ENCODE measurements at regions not wholly inside any gene's neighbourhood (a gene's known extent, or its start where the extent isn't known, plus 50 kb on each side); places are given as distances from the start of the nearest gene placed in this dataset.

DNA sequence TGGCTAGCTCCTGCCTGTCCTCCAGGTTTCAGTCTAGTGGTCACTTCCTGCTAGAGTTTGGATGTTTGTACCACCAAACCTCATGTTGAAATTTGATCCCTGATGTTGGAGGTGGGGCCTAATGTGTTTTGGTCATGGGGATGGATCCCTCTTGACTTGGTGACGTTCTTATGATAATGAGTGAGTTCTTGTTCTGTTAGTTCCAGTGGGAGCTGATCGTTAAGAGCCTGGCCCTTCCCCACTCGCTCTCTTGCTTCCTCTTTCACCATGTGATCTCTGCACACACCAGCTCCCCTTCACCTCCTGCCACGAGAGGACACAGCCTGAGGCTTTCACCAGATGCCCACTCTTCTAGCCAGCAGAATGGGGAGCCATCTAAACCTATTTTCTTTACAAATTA lies 86.8 kb upstream of the SCEL start:
- POLR2A ChIA-PET = no interaction called here
- Histone ChIP-seq H3K36me3 (ENCODE audit: control insufficient read depth in 1 of 2, insufficient read depth in 2 of 2, low read length in 2 of 2) (no peaks in the 10 kb centered on the region), H4K20me1 (ENCODE audit: insufficient read depth) (no peaks in the 10 kb centered on the region), H3K27ac (ENCODE audit: low read depth, low read length) (no peak overlapping the region), H3K9ac (ENCODE audit: low read length) (no peak overlapping the region), H3K4me3 (replicated peaks in 1 of 2; ENCODE audit: low read depth in 1 of 2, low read length in 2 of 2) (no peak overlapping the region), H3K4me2 (ENCODE audit: low read length) (no peak overlapping the region), H2AFZ (ENCODE audit: low read depth, low read length, poor library complexity, severe bottlenecking) (no peak overlapping the region), H3K27me3 (ENCODE audit: insufficient read depth, low read length) (peaks cover 10% of the 10 kb centered on the region), H3K9me2 (ENCODE audit: insufficient read depth) (no peaks in the 10 kb centered on the region), H3K79me2 (ENCODE audit: insufficient read depth, low read length) (no peaks in the 10 kb centered on the region), H3K9me3 (ENCODE audit: control insufficient read depth in 1 of 2, insufficient read depth in 1 of 2, low read depth in 1 of 2, low read length in 2 of 2) (no peaks in the 10 kb centered on the region), H3K4me1 (ENCODE audit: control insufficient read depth in 1 of 2, insufficient read depth in 2 of 2, low read length in 2 of 2) (no peaks in the 10 kb centered on the region)
- no TSS peak for BruUV-seq (replicated peaks)
- no peak for DNase-seq (ENCODE audit: low read depth, low spot score)
- intact Hi-C loops (cut with micrococcal nuclease) = no loop called here
- ATAC-seq = no peak
- RAD21 ChIA-PET (ENCODE audit: low non-redundant PET in 1 of 2, low total read pairs in 2 of 2, uncharacterized antibody in 2 of 2, unreplicated experiment in 2 of 2) = no interaction called here
- TF ChIP-seq ATF3 (IDR thresholded peaks at IDR 0.05) (no peak), CBX3 (IDR thresholded peaks at IDR 0.05; ENCODE audit: low read depth) (no peak), YY1 (IDR thresholded peaks at IDR 0.05; ENCODE audit: extremely low read depth, insufficient replicate concordance, low read depth, low read length) (no peak), SIN3A (IDR thresholded peaks at IDR 0.05; ENCODE audit: low read depth) (no peak), ZFX (IDR thresholded peaks at IDR 0.05) (no peak), ZNF274 (IDR thresholded peaks at IDR 0.05; ENCODE audit: low read depth, low read length) (no peak), SRF (IDR thresholded peaks at IDR 0.05; ENCODE audit: low read depth) (no peak), JUND (IDR thresholded peaks at IDR 0.05) (no peak)
- CTCF ChIA-PET = no interaction called here

GRCh38 chr13:77443511-77443910 lies 92.0 kb upstream of the SCEL start:
- RAD21 ChIA-PET (ENCODE audit: low non-redundant PET in 1 of 2, low total read pairs in 2 of 2, uncharacterized antibody in 2 of 2, unreplicated experiment in 2 of 2) = no interaction called here
- CTCF ChIA-PET = no interaction called here
- no peak overlapping the region for H2AFZ ChIP-seq (ENCODE audit: low read depth, low read length, poor library complexity, severe bottlenecking)
- no peak for TF ChIP-seq POLR2AphosphoS5 (IDR thresholded peaks at IDR 0.05; ENCODE audit: low read depth, low read length)
- no peak for TF ChIP-seq YY1 (IDR thresholded peaks at IDR 0.05; ENCODE audit: extremely low read depth, insufficient replicate concordance, low read depth, low read length)
- TF ChIP-seq ZFX (IDR thresholded peaks at IDR 0.05) = no peak
- TF ChIP-seq SIN3A (IDR thresholded peaks at IDR 0.05; ENCODE audit: low read depth) = no peak
- no peak for TF ChIP-seq SP1 (IDR thresholded peaks at IDR 0.05; ENCODE audit: low read depth)
- no peak for TF ChIP-seq TCF7L2 (IDR thresholded peaks at IDR 0.05; ENCODE audit: borderline replicate concordance, extremely low read depth, insufficient read depth, insufficient read length)
- TF ChIP-seq EGR1 (IDR thresholded peaks at IDR 0.05; ENCODE audit: low read depth) = no peak
- TF ChIP-seq CEBPB (IDR thresholded peaks at IDR 0.05; ENCODE audit: low read depth) = no peak
- no peak for TF ChIP-seq POLR2A (IDR thresholded peaks at IDR 0.05; ENCODE audit: borderline replicate concordance, extremely low read depth, insufficient read depth, insufficient read length)
- TF ChIP-seq JUND (IDR thresholded peaks at IDR 0.05) = no peak
- TF ChIP-seq, protein P1, sequence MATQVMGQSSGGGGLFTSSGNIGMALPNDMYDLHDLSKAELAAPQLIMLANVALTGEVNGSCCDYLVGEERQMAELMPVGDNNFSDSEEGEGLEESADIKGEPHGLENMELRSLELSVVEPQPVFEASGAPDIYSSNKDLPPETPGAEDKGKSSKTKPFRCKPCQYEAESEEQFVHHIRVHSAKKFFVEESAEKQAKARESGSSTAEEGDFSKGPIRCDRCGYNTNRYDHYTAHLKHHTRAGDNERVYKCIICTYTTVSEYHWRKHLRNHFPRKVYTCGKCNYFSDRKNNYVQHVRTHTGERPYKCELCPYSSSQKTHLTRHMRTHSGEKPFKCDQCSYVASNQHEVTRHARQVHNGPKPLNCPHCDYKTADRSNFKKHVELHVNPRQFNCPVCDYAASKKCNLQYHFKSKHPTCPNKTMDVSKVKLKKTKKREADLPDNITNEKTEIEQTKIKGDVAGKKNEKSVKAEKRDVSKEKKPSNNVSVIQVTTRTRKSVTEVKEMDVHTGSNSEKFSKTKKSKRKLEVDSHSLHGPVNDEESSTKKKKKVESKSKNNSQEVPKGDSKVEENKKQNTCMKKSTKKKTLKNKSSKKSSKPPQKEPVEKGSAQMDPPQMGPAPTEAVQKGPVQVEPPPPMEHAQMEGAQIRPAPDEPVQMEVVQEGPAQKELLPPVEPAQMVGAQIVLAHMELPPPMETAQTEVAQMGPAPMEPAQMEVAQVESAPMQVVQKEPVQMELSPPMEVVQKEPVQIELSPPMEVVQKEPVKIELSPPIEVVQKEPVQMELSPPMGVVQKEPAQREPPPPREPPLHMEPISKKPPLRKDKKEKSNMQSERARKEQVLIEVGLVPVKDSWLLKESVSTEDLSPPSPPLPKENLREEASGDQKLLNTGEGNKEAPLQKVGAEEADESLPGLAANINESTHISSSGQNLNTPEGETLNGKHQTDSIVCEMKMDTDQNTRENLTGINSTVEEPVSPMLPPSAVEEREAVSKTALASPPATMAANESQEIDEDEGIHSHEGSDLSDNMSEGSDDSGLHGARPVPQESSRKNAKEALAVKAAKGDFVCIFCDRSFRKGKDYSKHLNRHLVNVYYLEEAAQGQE (IDR thresholded peaks at IDR 0.05; ENCODE audit: low read depth) = no peak
- no peak for TF ChIP-seq FOSL1 (IDR thresholded peaks at IDR 0.05; ENCODE audit: low read depth)
- no peak for TF ChIP-seq ATF3 (IDR thresholded peaks at IDR 0.05)
- no peak for TF ChIP-seq ZBTB33 (IDR thresholded peaks at IDR 0.05; ENCODE audit: extremely low read depth, insufficient replicate concordance, low read length)

More at GRCh38 chr13:77443511-77443910, 92.0 kb upstream of the SCEL start:
- Histone ChIP-seq H3K9me3 (ENCODE audit: control insufficient read depth in 1 of 2, insufficient read depth in 1 of 2, low read depth in 1 of 2, low read length in 2 of 2) (no peaks in the 10 kb centered on the region), H3K4me2 (ENCODE audit: low read length) (no peak overlapping the region), H3K4me1 (ENCODE audit: control insufficient read depth in 1 of 2, insufficient read depth in 2 of 2, low read length in 2 of 2) (no peaks in the 10 kb centered on the region), H3K27me3 (ENCODE audit: insufficient read depth, low read length) (peaks cover 5% of the 10 kb centered on the region; the same call in 1 of the 2 replicates), H3K36me3 (ENCODE audit: control insufficient read depth in 1 of 2, insufficient read depth in 2 of 2, low read length in 2 of 2) (no peaks in the 10 kb centered on the region), H3K4me3 (replicated peaks in 1 of 2; ENCODE audit: low read depth in 1 of 2, low read length in 2 of 2) (no peak overlapping the region), H4K20me1 (ENCODE audit: insufficient read depth) (no peaks in the 10 kb centered on the region), H3K9ac (ENCODE audit: low read length) (no peak overlapping the region), H3K79me2 (ENCODE audit: insufficient read depth, low read length) (no peaks in the 10 kb centered on the region), H3K27ac (ENCODE audit: low read depth, low read length) (no peak overlapping the region), H3K9me2 (ENCODE audit: insufficient read depth) (no peaks in the 10 kb centered on the region)
- intact Hi-C loops (cut with micrococcal nuclease) = no loop called here
- DNase-seq (ENCODE audit: low read depth, low spot score) (no peak), ATAC-seq (no peak)
- no TSS peak for BruUV-seq (replicated peaks)
- POLR2A ChIA-PET = no interaction called here
